UCSD-AML1 (cell line): ENCODE measurements at regions not wholly inside any gene's neighbourhood (a gene's known extent, or its start where the extent isn't known, plus 50 kb on each side); places are given as distances from the start of the nearest gene placed in this dataset.

ENCODE experiments used
- DNase-seq: peaks from one replicate; lab custom pipeline; 2025; ENCODE audit not compliant: unreplicated experiment; lab: John Stamatoyannopoulos, UW

DNA sequence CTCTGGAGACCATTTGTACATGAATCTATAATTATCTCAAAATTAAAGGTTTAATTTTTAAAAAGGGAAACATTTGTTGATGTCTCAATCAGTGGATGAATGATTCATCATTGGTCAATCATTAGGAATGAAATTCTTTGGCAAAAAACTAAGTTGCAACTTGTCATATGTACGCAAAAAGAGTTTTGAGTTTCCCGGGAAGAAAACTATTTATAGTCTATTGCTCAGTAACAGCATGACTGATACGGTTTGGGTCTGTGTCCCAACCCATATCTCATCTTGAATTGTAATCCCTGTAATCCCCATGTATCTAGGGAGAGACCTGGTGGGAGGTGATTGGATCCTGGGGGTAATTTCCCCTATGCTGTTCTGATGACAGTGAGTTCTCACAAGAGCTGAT, 765.8 kb upstream of the ROBO1 start:
- DNase-seq, result no peak

DNA sequence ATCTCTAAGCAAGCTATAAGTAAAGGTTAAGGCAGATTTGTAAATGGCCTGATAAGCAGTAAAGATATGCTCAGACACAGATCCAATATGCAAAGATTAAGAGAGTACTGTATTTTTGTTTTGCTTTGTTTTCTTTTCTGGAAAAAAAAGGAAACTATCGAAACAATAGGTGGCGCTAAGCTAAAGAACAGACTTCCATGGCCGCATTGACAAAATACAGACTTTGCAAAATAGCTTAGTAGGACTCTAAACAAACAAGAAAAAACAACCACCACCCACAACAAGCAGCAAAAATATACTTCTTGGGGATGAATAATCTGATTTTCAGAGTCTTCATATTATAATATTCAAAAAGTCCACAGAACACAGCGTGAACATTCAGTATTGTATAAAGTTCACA, 758.4 kb upstream of the ROBO1 start:
- DNase-seq, result no peak

DNA sequence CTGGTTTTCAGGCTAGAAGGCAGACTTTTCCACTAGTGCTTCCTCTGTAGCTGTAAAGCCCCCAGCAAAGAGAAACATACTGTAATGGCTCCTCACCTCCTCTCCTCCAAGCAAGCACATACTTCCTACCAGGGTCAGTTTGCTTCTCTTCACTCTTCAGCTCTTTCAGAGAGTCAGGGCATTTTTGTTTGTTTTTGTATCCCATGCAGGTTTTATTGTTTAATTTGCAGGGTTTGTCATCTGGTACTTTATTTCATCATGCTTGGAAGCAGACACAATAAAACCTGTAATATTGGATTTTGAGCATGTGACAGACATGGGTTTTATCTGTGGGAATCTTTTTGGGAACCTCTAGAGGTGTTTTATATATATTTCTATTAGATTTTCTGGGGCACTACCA, 753.3 kb upstream of the ROBO1 start:
- DNase-seq, result no peak

DNA sequence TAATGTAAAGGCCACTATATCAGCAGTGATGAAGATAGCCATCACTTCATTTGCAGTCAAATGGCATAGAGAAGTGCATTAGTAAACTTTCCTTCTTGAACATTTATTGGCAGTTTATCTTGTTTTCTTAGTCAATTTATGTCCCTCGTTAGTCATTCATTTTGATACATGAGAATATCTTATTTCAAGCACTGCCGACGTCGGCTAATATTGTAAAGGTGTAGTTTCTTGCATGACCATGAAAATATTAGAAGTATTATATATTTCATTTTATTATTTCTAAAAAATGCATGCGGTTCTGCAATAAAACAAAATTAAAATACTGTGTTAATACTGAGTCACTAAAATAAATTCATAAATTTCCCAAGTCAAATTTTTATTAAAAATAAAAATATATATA, 751.6 kb upstream of the ROBO1 start:
- no peak for DNase-seq

DNA sequence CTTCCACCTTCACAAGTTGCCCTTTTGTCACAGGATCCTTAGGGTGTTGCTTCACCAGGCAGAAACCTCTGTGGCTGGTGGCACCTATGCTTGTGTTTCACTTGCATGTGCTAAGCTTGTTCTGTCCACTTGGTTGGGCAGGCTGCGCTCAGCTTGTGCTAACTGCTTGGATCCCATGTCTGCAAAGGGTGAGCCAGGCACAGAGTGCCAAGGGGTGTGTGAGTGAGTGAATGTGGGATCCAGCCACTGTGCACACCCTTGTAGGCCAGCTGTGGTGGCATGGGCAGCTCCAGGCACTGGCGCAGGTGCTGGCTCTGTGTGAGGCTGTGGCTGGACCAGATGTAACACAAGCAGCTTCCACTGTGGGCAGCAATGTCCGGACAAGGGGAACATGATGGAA, 728.7 kb upstream of the ROBO1 start:
- peak; percentile 2 for DNase-seq

DNA sequence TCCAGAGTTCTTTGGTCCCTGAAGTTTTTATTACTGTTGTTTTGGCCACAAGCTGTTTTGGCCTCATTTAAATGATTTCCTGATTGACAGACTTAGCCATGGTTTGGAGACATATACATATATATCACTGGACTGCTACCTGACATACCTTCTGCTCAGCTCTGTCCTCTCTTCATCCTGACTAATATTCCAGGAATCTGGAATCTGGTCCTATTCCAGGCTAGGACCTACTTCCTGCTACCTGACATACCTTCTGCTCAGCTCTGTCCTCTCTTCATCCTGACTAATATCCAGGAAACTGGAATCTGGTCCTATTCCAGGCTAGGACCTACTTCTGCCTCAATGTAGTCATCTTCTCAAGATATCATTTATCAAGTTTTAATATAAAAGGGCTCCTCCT, 724.4 kb upstream of the ROBO1 start:
- DNase-seq, result no peak

DNA sequence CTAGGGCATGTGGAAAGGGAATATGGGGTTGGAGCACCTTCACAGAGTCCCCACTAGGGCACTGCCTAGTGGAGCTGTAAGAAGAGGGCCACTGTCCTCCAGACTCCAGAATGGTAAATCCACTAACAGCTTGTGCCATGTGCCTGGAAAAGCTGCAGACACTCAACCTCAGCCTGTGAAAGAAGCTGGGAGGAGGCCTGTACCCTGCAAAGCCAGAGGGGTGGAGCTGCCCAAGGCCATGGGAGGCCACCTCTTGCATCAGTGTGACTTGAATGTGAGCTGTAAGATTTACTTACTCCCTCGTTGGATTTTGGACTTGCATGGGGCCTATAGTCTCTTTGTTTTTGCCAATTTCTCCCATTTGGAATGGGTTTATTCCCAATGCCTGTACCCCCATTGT, 705.2 kb upstream of the ROBO1 start:
- no peak for DNase-seq

DNA sequence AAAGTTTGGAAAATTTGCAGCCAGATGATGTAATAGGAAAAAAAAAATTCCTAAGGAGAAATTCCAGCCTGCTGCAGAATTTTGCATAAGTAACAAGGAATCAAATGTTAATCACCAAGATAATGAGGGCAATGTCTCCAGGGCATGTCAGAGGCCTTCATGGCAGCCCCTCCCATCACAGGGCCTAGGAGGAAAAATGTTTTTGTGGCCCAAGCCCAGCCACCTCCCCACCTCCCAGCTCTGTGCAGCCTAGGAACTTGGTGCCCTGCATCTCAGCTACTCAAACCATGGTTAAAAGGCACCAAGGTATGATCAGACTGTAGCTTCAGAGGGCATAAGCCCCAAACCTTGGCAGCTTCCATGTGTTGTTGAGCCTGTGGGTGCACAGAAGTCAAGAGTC, 704.7 kb upstream of the ROBO1 start:
- DNase-seq, result no peak

DNA sequence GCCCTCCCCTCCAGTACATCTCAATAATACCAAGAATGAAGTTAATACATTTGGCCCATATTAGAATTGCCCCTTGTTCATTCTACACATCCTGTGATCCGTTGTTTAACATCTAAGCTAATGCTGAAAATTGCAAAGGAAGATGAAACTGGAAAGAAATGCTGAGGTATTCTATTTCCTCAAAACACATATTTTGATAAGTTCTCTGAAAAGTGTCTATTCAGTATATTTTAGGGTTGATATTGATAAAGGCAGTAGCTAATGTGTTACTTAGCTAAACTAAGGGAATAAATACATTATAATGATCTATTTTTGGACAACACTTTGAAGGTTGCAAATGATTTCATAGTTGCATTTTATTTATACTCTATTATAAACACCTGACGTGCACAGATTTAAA, 702.6 kb upstream of the ROBO1 start:
- no peak for DNase-seq

DNA sequence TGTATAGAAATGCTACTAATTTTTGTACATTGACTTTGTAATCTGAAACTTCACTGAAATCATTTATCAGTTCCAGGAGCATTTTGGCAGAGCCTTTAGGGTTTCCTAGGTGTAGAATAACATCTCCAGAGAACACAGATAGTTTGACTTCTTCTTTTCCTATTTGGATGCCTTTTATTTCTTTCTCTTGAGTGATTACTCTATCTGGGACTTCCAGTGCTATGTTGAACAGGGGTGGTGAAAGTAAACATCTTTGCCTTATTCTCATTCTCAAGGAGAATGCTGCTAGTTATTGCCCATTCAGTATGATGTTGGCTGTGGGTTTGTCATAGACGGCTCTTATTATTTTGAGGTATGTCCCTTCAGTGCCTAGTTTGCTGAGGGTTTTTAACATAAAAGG, 697.9 kb upstream of the ROBO1 start:
- DNase-seq, result no peak

DNA sequence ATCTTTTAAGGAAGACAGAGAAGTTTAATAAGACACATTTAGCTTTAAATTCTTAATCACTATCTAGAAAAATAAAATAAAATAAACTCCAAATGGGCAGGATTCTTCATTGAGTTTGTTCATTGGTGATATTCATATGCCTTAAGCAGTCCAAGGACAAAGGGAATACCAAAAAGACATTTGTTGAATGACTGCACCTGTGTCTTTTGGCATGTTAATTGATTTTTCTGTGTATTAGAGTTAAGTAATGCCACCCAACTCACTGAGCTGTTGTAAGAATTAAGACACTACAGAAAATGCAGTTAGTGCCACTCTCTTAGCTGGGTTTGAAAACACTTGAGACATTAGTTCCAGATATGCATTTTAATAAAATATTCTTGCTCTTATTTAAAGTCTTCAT, 683.6 kb upstream of the ROBO1 start:
- DNase-seq, result no peak

DNA sequence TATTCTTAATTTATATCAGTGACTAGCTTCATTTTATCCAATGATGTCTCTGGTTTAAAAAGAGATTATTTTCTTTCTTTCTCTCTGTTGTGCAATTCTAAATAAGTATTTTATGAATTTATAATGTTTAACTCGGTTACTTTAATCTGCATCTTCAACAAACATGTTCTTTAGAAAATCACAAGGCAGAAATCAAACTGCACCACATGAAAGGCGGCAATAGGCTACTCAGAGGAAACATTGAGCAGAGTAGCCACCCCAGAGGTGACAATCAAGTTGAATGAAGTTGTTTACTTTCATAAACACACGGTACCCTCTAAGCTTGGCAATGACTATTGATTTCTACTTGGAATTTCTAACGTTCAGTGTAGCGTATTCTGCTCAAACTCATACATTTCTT, 677.8 kb upstream of the ROBO1 start:
- no peak for DNase-seq

DNA sequence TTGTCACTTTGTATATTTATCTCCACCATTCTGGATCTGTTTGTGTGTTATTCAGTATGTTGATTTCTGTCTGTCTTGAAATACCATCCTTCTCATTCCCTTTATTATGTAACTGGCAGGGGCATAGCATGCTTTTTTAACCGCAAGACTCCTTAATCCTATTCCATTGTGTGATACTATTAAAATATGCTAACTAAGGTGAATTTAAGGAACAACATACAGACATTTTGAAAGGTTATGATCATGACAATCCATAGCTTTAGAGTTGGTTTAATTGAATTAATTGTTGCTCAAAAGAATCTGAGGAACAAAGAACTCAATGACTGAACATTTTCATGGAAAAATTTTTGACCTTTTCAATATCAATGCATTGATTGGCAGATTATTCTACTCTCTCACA, 677.3 kb upstream of the ROBO1 start:
- DNase-seq, result no peak

DNA sequence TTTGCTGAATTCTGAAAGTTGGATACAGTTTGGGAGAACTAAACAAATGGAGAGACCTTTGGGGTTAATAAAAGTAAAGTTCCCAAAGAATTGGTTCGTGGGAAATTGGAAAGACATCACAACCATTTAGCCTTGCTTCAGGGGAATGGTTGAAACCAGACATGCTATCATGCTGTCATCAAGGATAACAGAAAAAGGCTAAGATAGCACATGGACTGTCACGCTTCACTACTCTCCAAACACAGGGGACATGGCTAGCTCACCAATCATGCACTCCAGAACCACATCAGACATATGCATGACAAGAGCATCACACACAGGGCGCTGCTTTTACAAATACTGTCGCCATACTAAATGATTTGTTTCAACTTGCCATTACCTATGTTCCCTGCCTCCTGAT, 671.7 kb upstream of the ROBO1 start:
- DNase-seq, result no peak

DNA sequence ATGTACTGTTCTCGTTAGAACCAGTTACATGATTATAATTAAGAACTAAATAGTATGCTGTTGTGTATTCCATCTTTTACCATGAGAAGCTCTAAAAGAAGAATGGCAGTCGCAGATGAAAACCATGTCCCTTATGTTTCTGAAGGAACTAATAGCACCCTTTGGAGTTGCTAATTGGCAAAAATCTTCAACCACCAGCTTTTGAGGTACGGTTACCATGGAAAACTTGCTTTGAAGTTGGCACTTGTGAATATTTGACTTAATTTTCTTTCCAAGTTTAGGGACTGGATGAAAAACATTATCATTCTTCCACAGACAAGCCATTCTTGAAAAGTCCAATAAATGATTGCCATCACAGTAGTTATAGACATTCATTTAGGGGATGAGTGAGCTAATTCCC, 666.6 kb upstream of the ROBO1 start:
- no peak for DNase-seq

DNA sequence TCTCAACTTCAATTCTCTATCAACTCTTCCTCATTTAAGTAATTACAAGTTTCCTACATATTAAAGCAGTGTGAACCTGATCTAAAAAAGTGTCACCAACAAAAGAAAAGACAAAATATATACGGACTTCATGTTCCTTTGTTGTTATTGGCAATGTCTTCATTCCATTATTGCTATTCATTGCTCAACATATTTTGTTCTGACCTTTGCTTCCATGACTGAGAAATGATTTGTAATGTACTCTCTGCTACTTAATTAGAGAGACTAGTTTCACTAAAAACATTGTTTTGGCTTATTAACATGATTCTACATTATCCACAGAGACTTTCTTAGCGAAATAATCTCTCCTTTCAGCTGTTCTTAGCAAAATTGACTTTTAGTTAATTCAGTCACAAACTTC, 657.2 kb upstream of the ROBO1 start:
- DNase-seq, result no peak

DNA sequence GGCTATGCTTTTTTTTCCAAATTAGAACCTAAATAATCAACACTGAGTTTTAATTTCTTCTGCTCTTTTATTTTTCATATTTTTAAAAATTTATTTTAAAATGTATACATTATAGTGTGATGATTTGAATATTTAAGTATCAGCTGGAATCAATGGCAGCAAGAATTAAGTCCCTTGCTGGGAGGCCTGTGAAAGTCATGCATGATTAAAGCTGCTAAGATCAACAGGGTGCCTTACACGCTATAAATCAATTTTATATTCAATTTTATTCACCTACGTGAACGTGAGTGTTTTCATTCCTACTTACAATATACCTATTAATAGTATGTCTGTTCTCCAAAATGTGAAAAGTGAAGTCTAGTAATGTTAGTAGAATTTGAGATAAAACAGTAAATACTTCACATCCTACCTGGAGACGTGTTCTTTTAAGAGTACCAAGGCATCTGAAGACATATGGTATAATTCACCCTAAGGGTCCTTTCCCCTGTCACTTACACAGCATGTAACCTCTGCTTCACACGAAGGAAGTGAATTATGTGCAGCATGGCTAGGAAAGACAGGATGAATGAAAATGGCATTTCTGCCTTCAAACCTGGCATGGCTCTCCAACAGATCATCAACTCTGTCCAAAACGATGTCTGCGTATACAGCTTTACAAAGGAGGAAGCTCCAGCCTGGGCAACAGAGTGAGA, 640.4 kb upstream of the ROBO1 start:
- no peak for DNase-seq

DNA sequence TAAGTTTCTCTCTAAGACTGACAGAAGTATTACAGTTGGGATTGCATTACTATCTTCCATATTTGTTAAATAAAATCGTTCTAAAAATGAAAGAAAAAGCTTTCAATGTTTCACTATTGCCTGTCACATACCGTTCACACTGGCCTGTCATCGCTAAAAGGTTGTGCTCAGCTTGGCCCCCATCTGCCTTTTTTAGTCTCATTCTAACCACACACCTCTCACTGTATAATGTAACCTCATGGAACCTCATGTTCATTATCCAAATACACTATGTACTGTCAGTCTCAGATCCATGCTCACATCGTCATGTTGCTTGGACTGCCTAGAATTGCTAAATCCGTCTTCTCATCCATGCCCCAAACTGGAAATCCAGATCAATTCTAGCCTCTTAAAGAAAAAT, 637.8 kb upstream of the ROBO1 start:
- no peak for DNase-seq

DNA sequence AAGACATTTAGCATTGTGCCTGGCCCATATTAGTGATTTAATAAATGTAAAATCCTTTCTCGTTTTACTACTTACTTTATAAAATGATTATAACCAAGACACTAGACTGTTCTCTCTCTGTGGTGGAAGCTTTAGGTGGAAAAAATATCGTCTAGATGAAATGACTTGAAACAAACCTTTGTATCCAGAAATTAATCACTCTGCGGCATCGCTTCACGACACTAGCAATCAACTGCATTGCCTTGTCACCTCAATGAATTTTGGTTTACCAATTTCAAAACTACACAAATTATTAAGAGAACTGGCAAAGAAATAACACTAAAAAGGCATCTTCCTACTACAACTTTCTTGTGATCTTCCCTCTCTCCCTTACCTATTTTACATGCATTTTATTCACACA, 627.2 kb upstream of the ROBO1 start:
- no peak for DNase-seq

DNA sequence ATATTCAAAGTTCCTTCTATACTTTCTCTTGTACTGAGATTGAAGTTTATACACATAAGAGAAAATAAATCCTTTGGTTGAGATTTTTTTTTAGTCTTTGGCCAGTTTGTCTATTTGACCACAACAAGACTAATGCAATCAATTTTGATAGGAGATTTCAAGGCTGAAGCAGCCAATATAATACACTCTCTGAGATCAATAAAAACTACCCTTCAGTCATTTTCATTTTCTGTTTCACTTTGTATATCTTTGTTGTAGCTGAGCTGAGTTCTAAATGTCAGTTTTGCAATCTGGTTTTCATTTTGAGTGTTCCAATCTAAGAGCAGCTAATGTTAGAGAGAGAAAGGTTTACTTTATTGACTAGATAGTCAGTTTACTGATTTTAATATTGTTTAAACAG, 623.8 kb upstream of the ROBO1 start:
- no peak for DNase-seq

DNA sequence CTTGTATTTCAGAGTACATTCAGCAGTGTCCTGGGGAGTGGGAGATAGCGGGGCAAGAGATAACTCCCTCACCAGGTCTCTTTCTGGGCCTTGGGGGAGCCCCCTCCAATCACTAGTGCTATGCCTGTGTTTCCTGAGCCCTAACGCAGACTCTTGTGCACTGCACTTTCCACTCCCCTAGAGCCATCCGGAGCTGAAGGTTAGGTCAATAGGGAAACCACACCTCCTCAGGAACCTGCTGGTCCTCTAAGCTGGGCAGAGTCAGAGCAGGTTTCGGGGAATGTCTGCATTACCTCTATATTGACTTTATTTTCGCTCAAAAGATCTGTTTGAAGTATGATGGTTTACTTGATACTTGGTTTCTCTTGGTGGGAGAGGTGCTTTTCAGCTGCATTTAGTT, 617.0 kb upstream of the ROBO1 start:
- DNase-seq, result no peak

DNA sequence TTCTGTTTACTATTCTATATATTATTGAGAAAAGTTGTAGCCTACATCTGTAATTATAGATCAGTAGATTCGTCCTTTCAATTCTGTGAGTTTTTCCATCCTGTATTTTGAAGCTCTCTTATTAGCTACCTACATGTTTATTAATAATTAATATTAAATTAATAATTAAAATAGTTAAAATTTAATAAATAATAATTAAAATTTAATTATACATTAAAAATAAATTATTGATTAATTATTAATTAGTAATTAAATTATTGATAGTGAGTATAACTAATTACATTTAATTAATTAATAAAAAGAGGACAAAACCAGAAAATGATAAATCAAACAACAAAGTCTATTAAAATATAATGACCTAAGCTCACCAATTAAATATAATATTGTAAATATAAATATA, 606.6 kb upstream of the ROBO1 start:
- no peak for DNase-seq

DNA sequence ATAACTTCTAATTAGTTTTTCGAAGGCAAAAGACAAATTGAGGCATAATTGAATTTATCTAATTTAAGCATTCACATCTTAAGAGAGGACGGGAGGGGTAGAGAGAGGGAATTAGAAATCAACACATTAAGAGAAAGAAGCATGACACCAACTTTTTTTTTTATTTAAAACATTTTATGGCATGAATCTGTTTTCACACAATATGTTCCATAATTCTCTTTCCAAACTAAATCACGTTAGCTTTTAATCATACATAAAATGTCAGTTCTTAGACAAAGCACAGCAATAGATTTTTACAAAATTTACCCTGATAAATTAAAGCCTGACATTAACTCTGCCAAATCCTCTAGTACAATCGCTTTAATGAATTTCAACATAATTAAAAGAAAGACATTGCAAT, 600.8 kb upstream of the ROBO1 start:
- no peak for DNase-seq
